Caco-2 (cell line): ENCODE measurements at regions not wholly inside any gene's neighbourhood (a gene's known extent, or its start where the extent isn't known, plus 50 kb on each side); places are given as distances from the start of the nearest gene placed in this dataset.
"Not testable (repeated sequence)": the region's sequence is repeated elsewhere in the genome, so short reads cannot be mapped to it uniquely, and the experiment has no call there.

Experiments
- BruUV-seq: library from RNA; stranded (reverse); fragments of 400-500 nt; replicated peaks from 2 replicates; lab custom pipeline; 2021; lab: Mats Ljungman, UMichigan
- CTCF ChIA-PET: fragments of 300-600 bp; sonication (Branson Sonifier 250); formaldehyde crosslinking; loops from one replicate; lab custom pipeline; 2022; ENCODE audit warnings: antibody characterized with exemption; lab: Charles Lee
- POLR2A ChIA-PET: fragments of 300-600 bp; sonication (Branson Sonifier 250); formaldehyde crosslinking; loops from one replicate; lab custom pipeline; 2022; ENCODE audit warnings: antibody characterized with exemption; lab: Charles Lee
- DNase-seq, 2 experiments: peaks; one replicate each; pipeline versions ENCODE4 v3.0.0 to v3.0.0-alpha.2; 2020 to 2022
- H3K27me3 ChIP-seq: replicated peaks from 2 replicates; pipeline ENCODE4 v1.6.0; 2011; ENCODE audit warnings: low read length; ENCODE audit not compliant: control insufficient read depth, insufficient read depth
- H3K36me3 ChIP-seq: 2 replicates; pipeline ENCODE4 v1.5.1; 2011; ENCODE audit warnings: low read length; ENCODE audit not compliant: control insufficient read depth, insufficient read depth
- H3K4me1 ChIP-seq: fragments of 250-450 bp; sonication (Bioruptor Pico); 2 replicates; pipeline ENCODE4 v1.5.1; 2020; ENCODE audit warnings: mild to moderate bottlenecking
- H3K4me3 ChIP-seq: 2 replicates; pipeline ENCODE4 v1.5.1; 2011; ENCODE audit warnings: low read depth, mild to moderate bottlenecking, control low read depth, low read length
- H3K9me3 ChIP-seq: fragments of 250-450 bp; sonication (Bioruptor Pico); 2 replicates; pipeline ENCODE4 v1.5.1; 2020; ENCODE audit warnings: mild to moderate bottlenecking, moderate library complexity
- H3K27ac Mint-ChIP-seq: one replicate; pipeline ENCODE4 v1.8.0; 2022; ENCODE audit warnings: mixed read lengths; ENCODE audit not compliant: unreplicated experiment
- H3K27me3 Mint-ChIP-seq: one replicate; pipeline ENCODE4 v1.8.0; 2022; ENCODE audit warnings: mixed read lengths; ENCODE audit not compliant: insufficient read depth, unreplicated experiment
- H3K36me3 Mint-ChIP-seq: one replicate; pipeline ENCODE4 v1.8.0; 2022; ENCODE audit warnings: mild to moderate bottlenecking, mixed read lengths; ENCODE audit not compliant: insufficient read depth, unreplicated experiment
- H3K4me1 Mint-ChIP-seq: one replicate; pipeline ENCODE4 v1.8.0; 2022; ENCODE audit warnings: low read depth, mixed read lengths; ENCODE audit not compliant: unreplicated experiment
- H3K4me3 Mint-ChIP-seq: one replicate; pipeline ENCODE4 v1.8.0; 2022; ENCODE audit warnings: mild to moderate bottlenecking, moderate library complexity, mixed read lengths; ENCODE audit not compliant: unreplicated experiment
- H3K9me3 Mint-ChIP-seq: one replicate; pipeline ENCODE4 v1.8.0; 2022; ENCODE audit warnings: mixed read lengths; ENCODE audit not compliant: unreplicated experiment
- intact Hi-C: fragments of 100-400 bp; cut with micrococcal nuclease; formaldehyde crosslinking; loops from one replicate; pipeline ENCODE4 v1.10.0; 2022; ENCODE audit not compliant: unreplicated experiment
- TF ChIP-seq, protein P1 (sequence below), 2 experiments: fragments of 200-600 bp in 1 of 2; IDR thresholded peaks; 1 replicate in 1 of 2; 2 replicates in 1 of 2; pipeline versions ENCODE4 v1.5.1 to v1.8.0; 2011 to 2022; ENCODE audit warnings: antibody characterized with exemption in 1 of 2, control low read depth in 1 of 2, inconsistent platforms in 1 of 2, low read depth in 1 of 2, low read length in 1 of 2, mild to moderate bottlenecking in 1 of 2, moderate library complexity in 1 of 2; ENCODE audit not compliant: insufficient read depth in 1 of 2, severe bottlenecking in 1 of 2, unreplicated experiment in 1 of 2

DNA sequence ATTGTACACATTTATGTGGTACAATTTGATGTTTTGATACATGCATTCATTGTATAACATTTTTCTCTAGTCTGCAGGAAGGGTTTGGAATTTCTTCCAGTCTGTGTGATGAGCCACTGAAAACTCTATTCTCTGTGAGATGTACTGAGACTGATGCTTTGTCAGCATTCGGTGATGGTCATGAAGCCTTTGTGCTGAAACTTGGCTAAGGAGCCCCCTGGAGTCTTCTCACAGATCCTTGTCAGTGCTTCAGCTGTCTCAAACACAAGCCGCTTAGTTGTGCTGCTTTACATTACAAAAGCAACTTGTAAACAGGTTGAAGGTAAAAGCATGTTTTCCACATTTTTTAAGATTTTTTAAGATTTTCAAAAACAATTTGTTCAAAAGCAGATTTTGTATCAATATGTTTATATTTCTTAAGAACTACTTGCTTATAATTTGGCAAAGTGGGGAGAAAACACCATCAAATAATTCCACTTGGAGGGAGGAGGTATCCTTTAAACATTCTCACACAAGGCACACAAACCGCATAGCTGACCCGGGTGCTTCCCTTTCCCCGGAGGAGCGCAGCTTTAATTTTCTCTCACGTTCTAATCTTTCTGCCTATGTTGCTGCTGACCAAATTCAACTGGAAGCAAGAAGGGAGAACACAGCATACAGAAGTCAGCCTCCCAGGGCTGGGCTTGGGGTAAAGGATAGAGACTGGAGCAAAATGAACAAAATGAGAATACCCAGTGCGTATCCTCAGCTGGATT lies 249.8 kb upstream of the VSTM2A start:
- no TSS peak for BruUV-seq
- Histone ChIP-seq H3K4me1 (no peaks in the 10 kb centered on the region), H3K9me3 (no peaks in the 10 kb centered on the region), H3K27me3 (no peaks in the 10 kb centered on the region), H3K4me3 (no peak overlapping the region), H3K36me3 (no peaks in the 10 kb centered on the region)
- H3K27me3 Mint-ChIP-seq, result no peaks in the 10 kb centered on the region
- no peaks in the 10 kb centered on the region for H3K9me3 Mint-ChIP-seq
- DNase-seq, result no peak
- CTCF ChIA-PET, result no interaction called here
- H3K4me3 Mint-ChIP-seq, result no peak overlapping the region
- TF ChIP-seq, protein P1, sequence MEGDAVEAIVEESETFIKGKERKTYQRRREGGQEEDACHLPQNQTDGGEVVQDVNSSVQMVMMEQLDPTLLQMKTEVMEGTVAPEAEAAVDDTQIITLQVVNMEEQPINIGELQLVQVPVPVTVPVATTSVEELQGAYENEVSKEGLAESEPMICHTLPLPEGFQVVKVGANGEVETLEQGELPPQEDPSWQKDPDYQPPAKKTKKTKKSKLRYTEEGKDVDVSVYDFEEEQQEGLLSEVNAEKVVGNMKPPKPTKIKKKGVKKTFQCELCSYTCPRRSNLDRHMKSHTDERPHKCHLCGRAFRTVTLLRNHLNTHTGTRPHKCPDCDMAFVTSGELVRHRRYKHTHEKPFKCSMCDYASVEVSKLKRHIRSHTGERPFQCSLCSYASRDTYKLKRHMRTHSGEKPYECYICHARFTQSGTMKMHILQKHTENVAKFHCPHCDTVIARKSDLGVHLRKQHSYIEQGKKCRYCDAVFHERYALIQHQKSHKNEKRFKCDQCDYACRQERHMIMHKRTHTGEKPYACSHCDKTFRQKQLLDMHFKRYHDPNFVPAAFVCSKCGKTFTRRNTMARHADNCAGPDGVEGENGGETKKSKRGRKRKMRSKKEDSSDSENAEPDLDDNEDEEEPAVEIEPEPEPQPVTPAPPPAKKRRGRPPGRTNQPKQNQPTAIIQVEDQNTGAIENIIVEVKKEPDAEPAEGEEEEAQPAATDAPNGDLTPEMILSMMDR (IDR thresholded peaks at IDR 0.05; ENCODE audit: insufficient read depth in 1 of 2, low read depth in 1 of 2, low read length in 1 of 2, severe bottlenecking in 1 of 2, unreplicated experiment in 1 of 2), result no peak
- no peak overlapping the region for H3K27ac Mint-ChIP-seq
- POLR2A ChIA-PET, result no interaction called here
- H3K36me3 Mint-ChIP-seq, result no peaks in the 10 kb centered on the region
- intact Hi-C loops, result no loop called here
- no peaks in the 10 kb centered on the region for H3K4me1 Mint-ChIP-seq

DNA sequence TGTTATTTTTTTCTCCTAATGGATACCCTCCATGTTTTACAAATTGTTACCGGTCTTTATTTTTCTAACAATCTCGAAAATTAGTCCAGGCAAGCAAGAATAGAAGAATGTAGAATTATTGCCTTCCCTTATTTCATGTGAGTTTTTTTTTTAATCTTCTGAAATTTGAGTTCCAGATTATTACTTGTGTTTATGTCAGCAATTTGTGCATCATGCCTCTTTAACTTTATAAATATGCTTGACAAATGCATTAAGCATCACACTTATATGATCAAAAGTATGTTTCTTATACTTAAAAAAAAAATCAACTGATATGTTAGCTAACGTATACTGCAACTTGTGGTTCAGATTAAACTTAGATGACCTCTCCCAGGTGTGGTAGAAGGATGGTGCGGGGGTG lies 242.7 kb upstream of the VSTM2A start:
- Mint-ChIP-seq H3K4me3 (no peak overlapping the region), H3K36me3 (no peaks in the 10 kb centered on the region)
- POLR2A ChIA-PET, result no interaction called here

DNA sequence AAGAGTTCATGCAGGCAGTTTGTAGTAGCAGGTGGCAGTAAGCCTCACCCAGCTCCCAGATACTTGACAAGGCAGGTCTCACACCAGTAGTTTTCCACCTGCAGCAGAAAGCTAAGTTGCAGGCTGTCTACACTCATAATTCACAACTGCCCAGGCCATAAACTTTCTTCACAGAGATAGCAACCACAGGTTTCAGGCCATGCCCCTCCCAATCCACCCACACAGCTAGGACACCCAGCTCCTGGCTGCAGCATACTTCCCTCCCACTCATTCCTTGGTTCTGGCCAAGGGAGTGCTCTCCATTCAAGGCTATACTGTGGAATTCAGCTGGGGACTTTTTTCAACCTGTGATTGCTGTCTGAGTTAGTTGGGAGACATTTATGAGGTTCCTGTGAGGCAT lies 226.2 kb upstream of the VSTM2A start:
- DNase-seq, H3K4me1 Mint-ChIP-seq, H3K4me3 Mint-ChIP-seq, H3K36me3 Mint-ChIP-seq, H3K27me3 ChIP-seq, H3K4me1 ChIP-seq, H3K9me3 ChIP-seq, H3K27ac Mint-ChIP-seq, CTCF ChIA-PET, H3K9me3 Mint-ChIP-seq, BruUV-seq, POLR2A ChIA-PET, H3K27me3 Mint-ChIP-seq, H3K36me3 ChIP-seq, intact Hi-C loops, H3K4me3 ChIP-seq: not testable (repeated sequence)

More for the DNA sequence above, 242.7 kb upstream of the VSTM2A start:
- Histone ChIP-seq H3K36me3 (no peaks in the 10 kb centered on the region), H3K27me3 (no peaks in the 10 kb centered on the region), H3K4me3 (no peak overlapping the region), H3K4me1 (no peaks in the 10 kb centered on the region), H3K9me3 (no peaks in the 10 kb centered on the region)
- intact Hi-C loops, result no loop called here
- H3K4me1 Mint-ChIP-seq, result no peaks in the 10 kb centered on the region
- no peak overlapping the region for H3K27ac Mint-ChIP-seq
- DNase-seq, result no peak
- TF ChIP-seq, protein P1 (IDR thresholded peaks at IDR 0.05; ENCODE audit: insufficient read depth in 1 of 2, low read depth in 1 of 2, low read length in 1 of 2, severe bottlenecking in 1 of 2, unreplicated experiment in 1 of 2), result no peak
- CTCF ChIA-PET, result no interaction called here
- H3K9me3 Mint-ChIP-seq, result no peaks in the 10 kb centered on the region
- BruUV-seq, result no TSS peak
- H3K27me3 Mint-ChIP-seq, result no peaks in the 10 kb centered on the region
